ENCODE measurements at regions not wholly inside any gene's neighbourhood (a gene's known extent, or its start where the extent isn't known, plus 50 kb on each side); places are given as distances from the start of the nearest gene placed in this dataset.

DNA sequence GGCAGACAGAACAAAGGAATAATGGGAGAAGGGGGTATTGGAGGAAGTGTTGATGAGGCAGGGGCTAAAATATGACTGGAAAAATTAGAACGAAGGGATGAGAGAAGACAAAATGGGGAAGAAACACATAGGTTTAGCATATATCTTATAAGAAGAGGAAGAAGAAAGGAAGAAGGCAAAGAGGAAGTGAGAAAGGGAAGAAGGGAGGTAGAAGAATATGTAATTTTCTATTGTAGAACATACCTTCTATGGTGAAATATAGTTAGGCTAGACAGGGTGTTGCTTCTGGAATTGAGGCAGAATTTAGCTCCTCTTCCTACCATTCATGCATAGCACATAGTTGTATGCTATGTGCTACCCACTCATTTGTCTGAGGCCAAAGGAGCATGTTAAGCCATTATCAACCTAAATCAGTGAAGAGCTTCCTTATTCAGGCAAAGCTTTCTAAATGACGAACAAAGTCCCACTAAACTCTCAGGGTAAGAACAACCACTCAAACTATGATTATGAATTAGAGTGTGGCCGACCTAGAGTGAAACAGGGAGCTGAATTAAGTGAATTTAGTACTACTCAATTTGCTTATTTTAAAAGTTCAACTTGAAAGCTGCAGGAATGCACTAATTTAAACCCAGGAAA lies 180.9 kb upstream of the GALNT5 start:
- DNase-seq = no peak
- no peak overlapping the region for H3K4me3 ChIP-seq (ENCODE audit: low read length)
- H3K23ac ChIP-seq (ENCODE audit: low read length) = no peak overlapping the region

GRCh38 chr2:157077753-157078350 lies 179.7 kb upstream of the GALNT5 start:
- Histone ChIP-seq H3K9ac (ENCODE audit: low read length) (no peak overlapping the region), H3K56ac (ENCODE audit: low read length) (no peak overlapping the region), H3K4me1 (ENCODE audit: control insufficient read depth, low read depth, low read length) (no peaks in the 10 kb centered on the region), H3K4me2 (ENCODE audit: low read length) (no peak overlapping the region), H3K27me3 (ENCODE audit: insufficient read depth, low read length, poor library complexity) (no peaks in the 10 kb centered on the region), H3K18ac (ENCODE audit: low read length) (no peak overlapping the region), H2BK120ac (ENCODE audit: low read depth, low read length) (no peak overlapping the region), H3K79me2 (ENCODE audit: control insufficient read depth, insufficient read depth, low read length) (no peaks in the 10 kb centered on the region), H4K8ac (ENCODE audit: low read depth, low read length) (no peak overlapping the region), H2AK5ac (ENCODE audit: low read length) (no peak overlapping the region), H4K5ac (ENCODE audit: low read length) (no peak overlapping the region), H3K4me3 (ENCODE audit: low read length) (no peak overlapping the region), H2BK15ac (replicated peaks; ENCODE audit: low read depth) (no peak overlapping the region), H3K27ac (ENCODE audit: low read depth, low read length) (no peak overlapping the region), H3K79me1 (ENCODE audit: low read length) (no peaks in the 10 kb centered on the region), H3K36me3 (ENCODE audit: control insufficient read depth, insufficient read depth, low read length) (no peaks in the 10 kb centered on the region), H2BK5ac (ENCODE audit: low read length) (no peak overlapping the region), H3K4ac (ENCODE audit: low read depth, low read length) (no peak overlapping the region), H3K23ac (ENCODE audit: low read length) (no peak overlapping the region)
- DNase-seq = no peak

More for the DNA sequence above, 180.9 kb upstream of the GALNT5 start:
- Histone ChIP-seq H3K79me2 (ENCODE audit: control insufficient read depth, insufficient read depth, low read length) (no peaks in the 10 kb centered on the region), H3K4me1 (ENCODE audit: control insufficient read depth, low read depth, low read length) (no peaks in the 10 kb centered on the region), H4K5ac (ENCODE audit: low read length) (no peak overlapping the region), H2AK5ac (ENCODE audit: low read length) (no peak overlapping the region), H3K9ac (ENCODE audit: low read length) (no peak overlapping the region), H3K27ac (ENCODE audit: low read depth, low read length) (no peak overlapping the region), H2BK15ac (replicated peaks; ENCODE audit: low read depth) (no peak overlapping the region), H3K79me1 (ENCODE audit: low read length) (no peaks in the 10 kb centered on the region), H3K27me3 (ENCODE audit: insufficient read depth, low read length, poor library complexity) (no peaks in the 10 kb centered on the region), H3K4ac (ENCODE audit: low read depth, low read length) (no peak overlapping the region), H3K4me2 (ENCODE audit: low read length) (no peak overlapping the region), H4K8ac (ENCODE audit: low read depth, low read length) (no peak overlapping the region), H2BK120ac (ENCODE audit: low read depth, low read length) (no peak overlapping the region), H2BK5ac (ENCODE audit: low read length) (no peak overlapping the region), H3K18ac (ENCODE audit: low read length) (no peak overlapping the region), H3K56ac (ENCODE audit: low read length) (no peak overlapping the region), H3K36me3 (ENCODE audit: control insufficient read depth, insufficient read depth, low read length) (no peaks in the 10 kb centered on the region)
- WGBS (ENCODE audit: extremely low coverage, insufficient coverage, low lambda C conversion rate) = 100% methylated on average over 1 of the region's 3 CpGs

- Histone ChIP-seq H3K18ac (ENCODE audit: low read length) (no peak overlapping the region), H3K4me2 (ENCODE audit: low read length) (no peak overlapping the region), H4K8ac (ENCODE audit: low read depth, low read length) (no peak overlapping the region), H3K56ac (ENCODE audit: low read length) (peak overlapping the region; percentile 18), H3K79me1 (ENCODE audit: low read length) (no peaks in the 10 kb centered on the region), H2AK5ac (ENCODE audit: low read length) (no peak overlapping the region), H4K5ac (ENCODE audit: low read length) (no peak overlapping the region), H3K4ac (ENCODE audit: low read depth, low read length) (no peak overlapping the region), H3K9ac (ENCODE audit: low read length) (no peak overlapping the region), H3K27ac (ENCODE audit: low read depth, low read length) (peak overlapping the region; percentile 57), H3K27me3 (ENCODE audit: insufficient read depth, low read length, poor library complexity) (no peaks in the 10 kb centered on the region), H3K36me3 (ENCODE audit: control insufficient read depth, insufficient read depth, low read length) (no peaks in the 10 kb centered on the region), H3K4me1 (ENCODE audit: control insufficient read depth, low read depth, low read length) (no peaks in the 10 kb centered on the region), H2BK15ac (replicated peaks; ENCODE audit: low read depth) (no peak overlapping the region), H3K23ac (ENCODE audit: low read length) (no peak overlapping the region), H2BK5ac (ENCODE audit: low read length) (no peak overlapping the region), H2BK120ac (ENCODE audit: low read depth, low read length) (no peak overlapping the region), H3K4me3 (ENCODE audit: low read length) (no peak overlapping the region), H3K79me2 (ENCODE audit: control insufficient read depth, insufficient read depth, low read length) (no peaks in the 10 kb centered on the region)
- DNase-seq = peak; percentile 76
These were observed 174.6 kb upstream of the GALNT5 start for GRCh38 chr2:157082950-157083349.

DNA sequence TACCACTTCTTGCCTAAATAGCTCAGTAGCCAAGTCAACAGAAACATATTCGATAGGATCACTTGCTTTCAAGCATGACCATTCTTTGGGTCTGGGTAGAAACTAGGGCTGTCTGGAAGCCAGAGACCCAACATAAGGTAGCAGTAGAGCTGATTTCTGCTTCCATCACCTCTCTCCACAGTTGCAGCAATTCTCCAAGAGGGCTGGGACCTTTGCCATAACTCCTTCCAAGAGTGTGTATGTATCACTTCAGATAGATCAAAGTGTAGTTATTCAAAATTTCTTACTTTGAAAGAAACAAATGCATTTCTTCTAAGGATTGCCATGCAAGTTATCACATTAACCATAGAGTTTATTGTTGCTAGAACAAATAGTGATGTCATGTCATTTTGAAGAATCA lies 172.0 kb upstream of the GALNT5 start:
- Histone ChIP-seq H3K23ac (ENCODE audit: low read length) (no peak overlapping the region), H2BK120ac (ENCODE audit: low read depth, low read length) (no peak overlapping the region), H3K79me2 (ENCODE audit: control insufficient read depth, insufficient read depth, low read length) (no peaks in the 10 kb centered on the region), H4K5ac (ENCODE audit: low read length) (no peak overlapping the region), H3K18ac (ENCODE audit: low read length) (no peak overlapping the region), H3K27ac (ENCODE audit: low read depth, low read length) (no peak overlapping the region), H4K8ac (ENCODE audit: low read depth, low read length) (no peak overlapping the region), H3K9ac (ENCODE audit: low read length) (no peak overlapping the region), H3K4me1 (ENCODE audit: control insufficient read depth, low read depth, low read length) (no peaks in the 10 kb centered on the region), H3K36me3 (ENCODE audit: control insufficient read depth, insufficient read depth, low read length) (no peaks in the 10 kb centered on the region), H2AK5ac (ENCODE audit: low read length) (no peak overlapping the region), H2BK15ac (replicated peaks; ENCODE audit: low read depth) (no peak overlapping the region), H3K4me2 (ENCODE audit: low read length) (no peak overlapping the region), H3K79me1 (ENCODE audit: low read length) (no peaks in the 10 kb centered on the region), H3K4me3 (ENCODE audit: low read length) (no peak overlapping the region), H3K56ac (ENCODE audit: low read length) (no peak overlapping the region), H3K27me3 (ENCODE audit: insufficient read depth, low read length, poor library complexity) (no peaks in the 10 kb centered on the region), H3K4ac (ENCODE audit: low read depth, low read length) (no peak overlapping the region), H2BK5ac (ENCODE audit: low read length) (no peak overlapping the region)
- DNase-seq = no peak
- WGBS (ENCODE audit: extremely low coverage, insufficient coverage, low lambda C conversion rate) = no CpG with 5 or more reads among the region's 1 CpG

GRCh38 chr2:157087373-157088002 lies 170.0 kb upstream of the GALNT5 start:
- Histone ChIP-seq H2BK120ac (ENCODE audit: low read depth, low read length) (no peak overlapping the region), H3K18ac (ENCODE audit: low read length) (no peak overlapping the region), H3K4ac (ENCODE audit: low read depth, low read length) (no peak overlapping the region), H3K56ac (ENCODE audit: low read length) (no peak overlapping the region), H3K27me3 (ENCODE audit: insufficient read depth, low read length, poor library complexity) (no peaks in the 10 kb centered on the region), H3K4me2 (ENCODE audit: low read length) (no peak overlapping the region), H3K9ac (ENCODE audit: low read length) (no peak overlapping the region), H2BK15ac (replicated peaks; ENCODE audit: low read depth) (no peak overlapping the region), H2BK5ac (ENCODE audit: low read length) (no peak overlapping the region), H3K23ac (ENCODE audit: low read length) (no peak overlapping the region), H3K79me2 (ENCODE audit: control insufficient read depth, insufficient read depth, low read length) (no peaks in the 10 kb centered on the region), H3K79me1 (ENCODE audit: low read length) (no peaks in the 10 kb centered on the region), H3K36me3 (ENCODE audit: control insufficient read depth, insufficient read depth, low read length) (no peaks in the 10 kb centered on the region), H3K4me3 (ENCODE audit: low read length) (no peak overlapping the region), H4K8ac (ENCODE audit: low read depth, low read length) (no peak overlapping the region), H3K4me1 (ENCODE audit: control insufficient read depth, low read depth, low read length) (no peaks in the 10 kb centered on the region), H2AK5ac (ENCODE audit: low read length) (no peak overlapping the region), H4K5ac (ENCODE audit: low read length) (no peak overlapping the region), H3K27ac (ENCODE audit: low read depth, low read length) (no peak overlapping the region)
- DNase-seq = no peak
- no CpG with 5 or more reads among the region's 13 CpGs for whole genome bisulfite sequencing (ENCODE audit: extremely low coverage, insufficient coverage, low lambda C conversion rate)

DNA sequence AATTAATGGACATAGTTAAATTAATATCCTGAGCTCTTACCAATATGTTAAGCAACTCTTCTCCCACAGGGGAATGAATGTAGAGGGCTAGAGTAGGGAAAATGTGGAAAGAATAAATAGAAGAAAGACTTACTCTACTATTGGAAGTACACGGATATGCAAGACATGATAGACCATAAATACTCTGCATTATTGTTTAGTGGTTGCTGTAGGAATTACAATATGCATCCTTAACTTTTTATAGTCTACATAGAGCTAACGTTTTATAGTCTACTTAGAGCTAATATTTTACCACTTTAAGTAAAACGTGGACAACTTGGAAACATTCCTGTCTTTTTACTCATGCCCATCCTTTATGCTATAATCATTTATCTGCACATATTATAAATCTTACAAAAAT lies 163.8 kb upstream of the GALNT5 start:
- no peak overlapping the region for H3K9ac ChIP-seq (ENCODE audit: low read length)
- H3K18ac ChIP-seq (ENCODE audit: low read length) = no peak overlapping the region
- no peak overlapping the region for H2BK5ac ChIP-seq (ENCODE audit: low read length)
- no peaks in the 10 kb centered on the region for H3K79me2 ChIP-seq (ENCODE audit: control insufficient read depth, insufficient read depth, low read length)
- no peak for DNase-seq
- no peak overlapping the region for H4K5ac ChIP-seq (ENCODE audit: low read length)
- no peaks in the 10 kb centered on the region for H3K36me3 ChIP-seq (ENCODE audit: control insufficient read depth, insufficient read depth, low read length)
- H3K23ac ChIP-seq (ENCODE audit: low read length) = no peak overlapping the region
- H3K4ac ChIP-seq (ENCODE audit: low read depth, low read length) = no peak overlapping the region
- no peak overlapping the region for H3K56ac ChIP-seq (ENCODE audit: low read length)
- no peaks in the 10 kb centered on the region for H3K27me3 ChIP-seq (ENCODE audit: insufficient read depth, low read length, poor library complexity)
- H2BK15ac ChIP-seq (replicated peaks; ENCODE audit: low read depth) = no peak overlapping the region
- no CpG with 5 or more reads among the region's 3 CpGs for WGBS (ENCODE audit: extremely low coverage, insufficient coverage, low lambda C conversion rate)
- no peak overlapping the region for H3K4me3 ChIP-seq (ENCODE audit: low read length)
- H3K4me1 ChIP-seq (ENCODE audit: control insufficient read depth, low read depth, low read length) = no peaks in the 10 kb centered on the region
- H2BK120ac ChIP-seq (ENCODE audit: low read depth, low read length) = no peak overlapping the region
- no peak overlapping the region for H4K8ac ChIP-seq (ENCODE audit: low read depth, low read length)
- H3K27ac ChIP-seq (ENCODE audit: low read depth, low read length) = no peak overlapping the region
- H3K79me1 ChIP-seq (ENCODE audit: low read length) = no peaks in the 10 kb centered on the region
- no peak overlapping the region for H3K4me2 ChIP-seq (ENCODE audit: low read length)
- H2AK5ac ChIP-seq (ENCODE audit: low read length) = no peak overlapping the region
